Body of pancreas (tissue), 4 donors: ENCODE measurements at regions not wholly inside any gene's neighbourhood (a gene's known extent, or its start where the extent isn't known, plus 50 kb on each side); places are given as distances from the start of the nearest gene placed in this dataset.
A peak's percentile ranks its signal among the peaks of the same experiment; 100 is the strongest.
"Not testable (repeated sequence)": the region's sequence is repeated elsewhere in the genome, so short reads cannot be mapped to it uniquely, and the experiment has no call there.

Source experiments
- ATAC-seq: fragments of 150-250 bp; one replicate; pipeline ENCODE4 v1.9.1; 2016
- DNase-seq, 4 donors: peaks; one replicate each; pipeline ENCODE4 v3.0.0-alpha.2; 2019
- H3K27ac ChIP-seq, 4 donors: fragments of 200-600 bp; sonication (generic); 1 replicate in 3 of 4; 2 replicates in 1 of 4; pipeline versions ENCODE4 v1.5.1 to v1.6.1; 2016 to 2019; ENCODE audit warnings: mild to moderate bottlenecking in 1 of 4, mixed read lengths in 1 of 4, moderate library complexity in 1 of 4
- H3K27me3 ChIP-seq, 2 donors: fragments of 200-600 bp; sonication (generic); one replicate each; pipeline ENCODE4 v1.6.0; 2016; ENCODE audit warnings: mild to moderate bottlenecking in 1 of 2
- H3K36me3 ChIP-seq, 2 donors: fragments of 200-600 bp; sonication (generic); replicated peaks in 1 of 2; 2 replicates each; pipeline ENCODE4 v1.5.1; 2016; ENCODE audit warnings: low read depth in 2 of 2; ENCODE audit not compliant: insufficient read depth in 1 of 2
- H3K4me1 ChIP-seq: fragments of 200-600 bp; sonication (generic); one replicate; pipeline ENCODE4 v1.6.0; 2016
- H3K4me3 ChIP-seq, 2 donors: fragments of 200-600 bp; sonication (generic); 1 replicate in 1 of 2; 2 replicates in 1 of 2; pipeline ENCODE4 v1.5.1; 2016 to 2019
- H3K9me3 ChIP-seq, 3 donors: fragments of 200-600 bp; sonication (generic); 1 replicate in 2 of 3; 2 replicates in 1 of 3; pipeline ENCODE4 v1.5.1; 2016
- CTCF ChIP-seq, 7 experiments: fragments of 450-650 bp in 4 of 7; fragments of 200-600 bp in 3 of 7; sonication (generic) in 3 of 7; IDR thresholded peaks; one replicate each; pipeline ENCODE4 v1.5.1; 2016 to 2019; ENCODE audit warnings: antibody characterized with exemption in 7 of 7
- WGBS, 2 donors: methylation state at CpG; one replicate each; pipeline ENCODE4 v1.1.5; 2017; 5-methylcytosine and 5-hydroxymethylcytosine counted together
- intact Hi-C: fragments of 100-400 bp; cut with DNase I; formaldehyde crosslinking; loops from one replicate; pipeline ENCODE4 v1.15.1; 2023

GRCh38 chr11:71698961-71699360 is 116.3 kb upstream of the KRTAP5-11 start:
- H3K36me3 ChIP-seq, H3K4me3 ChIP-seq, H3K27ac ChIP-seq, intact Hi-C loops, H3K9me3 ChIP-seq, H3K4me1 ChIP-seq, H3K27me3 ChIP-seq, ATAC-seq: not testable (repeated sequence)
- 70 to 74% methylated on average over 2 of the region's 2 CpGs for WGBS, 2 donors
- peak in 1 of 7 experiments; percentile 6 for TF ChIP-seq CTCF (IDR thresholded peaks at IDR 0.05)
- peak in 1 of 4 donors; percentile 6 for DNase-seq

- H3K4me3 ChIP-seq, H3K9me3 ChIP-seq, DNase-seq, ATAC-seq, intact Hi-C loops, H3K36me3 ChIP-seq, H3K27ac ChIP-seq, H3K27me3 ChIP-seq, H3K4me1 ChIP-seq: not testable (repeated sequence)
- WGBS, 2 donors = 51 to 64% methylated on average over 2 to 3 of the region's 3 CpGs
Observed at GRCh38 chr11:71701435-71702291, 119.0 kb upstream of the KRTAP5-11 start.

- intact Hi-C loops, H3K27ac ChIP-seq, H3K27me3 ChIP-seq, ATAC-seq, DNase-seq, H3K36me3 ChIP-seq, H3K4me1 ChIP-seq, H3K4me3 ChIP-seq, H3K9me3 ChIP-seq: not testable (repeated sequence)
- 87 to 100% methylated on average over 1 to 2 of the region's 3 CpGs for WGBS, 2 donors
Observed at GRCh38 chr11:71705086-71705737, 122.5 kb upstream of the KRTAP5-11 start.

GRCh38 chr11:71705738-71706432 is 123.2 kb upstream of the KRTAP5-11 start:
- H3K27me3 ChIP-seq, H3K27ac ChIP-seq, H3K4me1 ChIP-seq, H3K36me3 ChIP-seq, DNase-seq, H3K9me3 ChIP-seq, H3K4me3 ChIP-seq, intact Hi-C loops, ATAC-seq: not testable (repeated sequence)
- 33% methylated on average over 3 of the region's 4 CpGs for WGBS, 2 donors

GRCh38 chr11:71707083-71707482 is 124.4 kb upstream of the KRTAP5-11 start:
- ATAC-seq, intact Hi-C loops, H3K9me3 ChIP-seq, H3K36me3 ChIP-seq, DNase-seq, H3K27ac ChIP-seq, H3K27me3 ChIP-seq, H3K4me3 ChIP-seq, H3K4me1 ChIP-seq: not testable (repeated sequence)
- 76 to 86% methylated on average over 12 of the region's 12 CpGs for WGBS, 2 donors

GRCh38 chr11:71709541-71709940 is 123.5 kb upstream of the DEFB108B start:
- WGBS, 2 donors = 39 to 67% methylated on average over 6 of the region's 6 CpGs
- H3K27me3 ChIP-seq, ATAC-seq, DNase-seq, intact Hi-C loops, H3K4me1 ChIP-seq, H3K9me3 ChIP-seq, H3K4me3 ChIP-seq, H3K27ac ChIP-seq, H3K36me3 ChIP-seq: not testable (repeated sequence)

GRCh38 chr11:71710171-71710671 is 122.8 kb upstream of the DEFB108B start:
- H3K4me3 ChIP-seq, intact Hi-C loops, ATAC-seq, H3K9me3 ChIP-seq, H3K36me3 ChIP-seq, H3K27me3 ChIP-seq, H3K27ac ChIP-seq, H3K4me1 ChIP-seq: not testable (repeated sequence)
- peak; percentile 46 to 60 (median 51) for DNase-seq
- 20 to 26% methylated on average over 11 to 16 of the region's 16 CpGs for WGBS, 2 donors

- H3K4me3 ChIP-seq, DNase-seq, intact Hi-C loops: not testable (repeated sequence)
Observed at GRCh38 chr11:71710701-71711385, 122.2 kb upstream of the DEFB108B start.

GRCh38 chr11:71712350-71712749 is 120.7 kb upstream of the DEFB108B start:
- H3K27ac ChIP-seq, DNase-seq, ATAC-seq, H3K27me3 ChIP-seq, H3K9me3 ChIP-seq, intact Hi-C loops, H3K4me3 ChIP-seq, H3K4me1 ChIP-seq, H3K36me3 ChIP-seq: not testable (repeated sequence)
- WGBS, 2 donors = 86 to 88% methylated on average over 2 of the region's 2 CpGs

More at GRCh38 chr11:71710701-71711385, 122.2 kb upstream of the DEFB108B start:
- not testable (repeated sequence) for H3K36me3 ChIP-seq, ATAC-seq, H3K9me3 ChIP-seq, H3K27ac ChIP-seq, H3K27me3 ChIP-seq, H3K4me1 ChIP-seq
- WGBS, 2 donors = 69 to 84% methylated on average over 10 of the region's 10 CpGs

- DNase-seq, H3K27me3 ChIP-seq: not testable (repeated sequence)
Observed at GRCh38 chr11:71712846-71713245, 120.2 kb upstream of the DEFB108B start.

More at GRCh38 chr11:71712846-71713245, 120.2 kb upstream of the DEFB108B start:
- 16 to 28% methylated on average over 5 of the region's 5 CpGs for WGBS, 2 donors
- ATAC-seq, H3K27ac ChIP-seq, H3K36me3 ChIP-seq, intact Hi-C loops, H3K9me3 ChIP-seq, H3K4me3 ChIP-seq, H3K4me1 ChIP-seq: not testable (repeated sequence)
